ENCODE measurements at regions not wholly inside any gene's neighbourhood (a gene's known extent, or its start where the extent isn't known, plus 50 kb on each side); places are given as distances from the start of the nearest gene placed in this dataset.

DNA sequence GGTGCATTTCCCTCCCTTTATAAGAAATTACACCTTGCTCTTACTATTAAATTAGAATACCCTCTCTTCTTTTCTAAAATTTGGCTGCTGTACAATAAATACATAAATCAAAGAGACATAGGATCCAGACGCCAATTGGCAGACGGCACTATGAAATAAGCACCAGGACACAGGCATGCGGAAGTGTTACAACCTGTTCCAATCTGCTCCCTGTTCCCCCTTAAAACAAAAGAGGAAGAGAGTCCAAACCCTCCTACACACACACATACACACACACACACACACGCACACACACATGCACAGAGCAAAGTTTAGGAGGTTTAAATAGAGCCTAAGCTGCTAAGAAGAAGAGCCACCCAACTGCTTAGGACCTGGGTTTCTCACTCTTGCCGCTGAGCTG, 75.6 kb upstream of the ZNF507 start:
- H3K4me3 ChIP-seq (ENCODE audit: insufficient read depth, low read depth, low read length), result no peak overlapping the region

More for the DNA sequence above, 75.6 kb upstream of the ZNF507 start:
- H2AK5ac ChIP-seq (ENCODE audit: low read depth, low read length), result no peak overlapping the region
- no peak for DNase-seq
- POLR2A ChIA-PET (ENCODE audit: unreplicated experiment), result no interaction called here
- TF ChIP-seq SMC3 (IDR thresholded peaks at IDR 0.05; ENCODE audit: low read depth, low read length) (no peak), MAFK (IDR thresholded peaks at IDR 0.05; ENCODE audit: low read depth, low read length) (no peak), BHLHE40 (IDR thresholded peaks at IDR 0.05; ENCODE audit: low read depth, low read length) (no peak), NFE2L2 (IDR thresholded peaks at IDR 0.05; ENCODE audit: low read depth, low read length) (no peak)
- TF ChIP-seq, protein P1, sequence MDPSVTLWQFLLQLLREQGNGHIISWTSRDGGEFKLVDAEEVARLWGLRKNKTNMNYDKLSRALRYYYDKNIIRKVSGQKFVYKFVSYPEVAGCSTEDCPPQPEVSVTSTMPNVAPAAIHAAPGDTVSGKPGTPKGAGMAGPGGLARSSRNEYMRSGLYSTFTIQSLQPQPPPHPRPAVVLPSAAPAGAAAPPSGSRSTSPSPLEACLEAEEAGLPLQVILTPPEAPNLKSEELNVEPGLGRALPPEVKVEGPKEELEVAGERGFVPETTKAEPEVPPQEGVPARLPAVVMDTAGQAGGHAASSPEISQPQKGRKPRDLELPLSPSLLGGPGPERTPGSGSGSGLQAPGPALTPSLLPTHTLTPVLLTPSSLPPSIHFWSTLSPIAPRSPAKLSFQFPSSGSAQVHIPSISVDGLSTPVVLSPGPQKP (IDR thresholded peaks at IDR 0.05; ENCODE audit: borderline replicate concordance, low read depth, low read length), result no peak
- no peak overlapping the region for H3K4me2 ChIP-seq (ENCODE audit: low read depth, low read length)
- H3K36me3 ChIP-seq (ENCODE audit: control insufficient read depth, insufficient read depth, low read length), result no peaks in the 10 kb centered on the region
- no peak overlapping the region for H3K56ac ChIP-seq (ENCODE audit: extremely low read depth, insufficient read depth, low read length)
- H3K18ac ChIP-seq (ENCODE audit: low read depth, low read length), result no peak overlapping the region
- no peak for ATAC-seq (ENCODE audit: low read depth)
- WGBS, 2 experiments (ENCODE audit: extremely low coverage in 2 of 2, insufficient read length in 1 of 2), result 80% methylated on average over 1 of the region's 5 CpGs; no CpG with 5 or more reads in 1 of the 2 experiments
- no peak overlapping the region for H3K14ac ChIP-seq (replicated peaks; ENCODE audit: low read depth, low read length)
- no peaks in the 10 kb centered on the region for H3K9me1 ChIP-seq (ENCODE audit: insufficient read depth, low read length)
- no peaks in the 10 kb centered on the region for H3K27me3 ChIP-seq (ENCODE audit: control insufficient read depth, insufficient read depth, low read length)
- no TSS peak for BruUV-seq (replicated peaks)
- no peak overlapping the region for H4K5ac ChIP-seq (ENCODE audit: low read depth, low read length)
- no peak overlapping the region for H2BK20ac ChIP-seq (ENCODE audit: low read depth, low read length)
- no peaks in the 10 kb centered on the region for H3K4me1 ChIP-seq (ENCODE audit: control insufficient read depth, insufficient read depth, low read length)
- H3K9me3 ChIP-seq (ENCODE audit: control insufficient read depth, insufficient read depth, low read length), result no peaks in the 10 kb centered on the region
- no peak overlapping the region for H4K8ac ChIP-seq (ENCODE audit: low read depth in 2 of 2, low read length in 2 of 2)
- no peak overlapping the region for H3K9ac ChIP-seq (ENCODE audit: low read depth, low read length)
- dilution Hi-C loops (cut with HindIII; ENCODE audit: low sequenced_read_pairs, unreplicated experiment), result no loop called here
- no peak overlapping the region for H2BK5ac ChIP-seq (ENCODE audit: low read depth, low read length, poor library complexity, severe bottlenecking)
- H2BK15ac ChIP-seq (ENCODE audit: low read depth, low read length), result no peak overlapping the region
- CTCF ChIA-PET, result no interaction called here
- no peaks in the 10 kb centered on the region for H4K20me1 ChIP-seq (ENCODE audit: insufficient read depth, low read length)
- H3K23ac ChIP-seq (ENCODE audit: low read depth, low read length), result no peak overlapping the region
- in situ Hi-C loops (cut with MboI; ENCODE audit: low sequenced_read_pairs), result no loop called here
- H3K79me1 ChIP-seq (ENCODE audit: low read depth in 1 of 2, low read length in 2 of 2), result no peaks in the 10 kb centered on the region
- no peak overlapping the region for H4K91ac ChIP-seq (ENCODE audit: insufficient read depth, low read depth, low read length)
- H2BK120ac ChIP-seq (ENCODE audit: low read depth, low read length), result no peak overlapping the region
- H3K4ac ChIP-seq (ENCODE audit: low read depth, low read length), result no peak overlapping the region
- H2AK9ac ChIP-seq (replicated peaks; ENCODE audit: low read depth, low read length, poor library complexity), result no peak overlapping the region
- no peak overlapping the region for H3K27ac ChIP-seq (ENCODE audit: insufficient read depth, low read length)
- intact Hi-C loops (cut with micrococcal nuclease), result no loop called here
- H2AFZ ChIP-seq (replicated peaks; ENCODE audit: low read length, poor library complexity), result no peak overlapping the region

Measured in IMR-90 (cell line).